ENCODE measurements at regions not wholly inside any gene's neighbourhood (a gene's known extent, or its start where the extent isn't known, plus 50 kb on each side); places are given as distances from the start of the nearest gene placed in this dataset.
"Not testable (repeated sequence)": the region's sequence is repeated elsewhere in the genome, so short reads cannot be mapped to it uniquely, and the experiment has no call there.

GRCh38 chr7:145916776-145917175 is 199.8 kb upstream of the CNTNAP2 start:
- no peak for DNase-seq

- DNase-seq, result no peak
Observed at GRCh38 chr7:145915679-145916078, 200.9 kb upstream of the CNTNAP2 start.

- DNase-seq, result no peak
Observed at GRCh38 chr7:145909991-145910513, 206.5 kb upstream of the CNTNAP2 start.

GRCh38 chr7:145903658-145904057 is 212.9 kb upstream of the CNTNAP2 start:
- DNase-seq, result no peak

- no peak for DNase-seq
Observed at GRCh38 chr7:145902123-145902522, 214.5 kb upstream of the CNTNAP2 start.

GRCh38 chr7:145899938-145900337 is 216.7 kb upstream of the CNTNAP2 start:
- DNase-seq, result no peak

- no peak for DNase-seq
Observed at GRCh38 chr7:145893925-145894535, 222.6 kb upstream of the CNTNAP2 start.

- DNase-seq, result no peak
Observed at GRCh38 chr7:145884716-145885514, 231.7 kb upstream of the CNTNAP2 start.

- DNase-seq, result no peak
Observed at GRCh38 chr7:145876376-145876775, 240.2 kb upstream of the CNTNAP2 start.

GRCh38 chr7:145875267-145875666 is 241.3 kb upstream of the CNTNAP2 start:
- no peak for DNase-seq

GRCh38 chr7:145868935-145869334 is 247.7 kb upstream of the CNTNAP2 start:
- no peak for DNase-seq

- no peak for DNase-seq
Observed at GRCh38 chr7:145862212-145862611, 254.4 kb upstream of the CNTNAP2 start.

GRCh38 chr7:145860809-145861208 is 255.8 kb upstream of the CNTNAP2 start:
- no peak for DNase-seq

- no peak for DNase-seq
Observed at GRCh38 chr7:145850636-145851035, 266.0 kb upstream of the CNTNAP2 start.

- no peak for DNase-seq
Observed at GRCh38 chr7:145848691-145849090, 267.9 kb upstream of the CNTNAP2 start.

- no peak for DNase-seq
Observed at GRCh38 chr7:145845345-145845744, 271.3 kb upstream of the CNTNAP2 start.

- no peak for DNase-seq
Observed at GRCh38 chr7:145839814-145840213, 276.8 kb upstream of the CNTNAP2 start.

- no peak for DNase-seq
Observed at GRCh38 chr7:145831616-145832206, 284.9 kb upstream of the CNTNAP2 start.

- DNase-seq, result no peak
Observed at GRCh38 chr7:145817687-145818086, 298.9 kb upstream of the CNTNAP2 start.

- no peak for DNase-seq
Observed at GRCh38 chr7:145812218-145812617, 304.4 kb upstream of the CNTNAP2 start.

GRCh38 chr7:145805496-145805895 is 311.1 kb upstream of the CNTNAP2 start:
- DNase-seq, result not testable (repeated sequence)

GRCh38 chr7:145797507-145797906 is 319.1 kb upstream of the CNTNAP2 start:
- no peak for DNase-seq

GRCh38 chr7:145795132-145795531 is 321.5 kb upstream of the CNTNAP2 start:
- DNase-seq, result no peak
